ENCODE measurements at regions not wholly inside any gene's neighbourhood (a gene's known extent, or its start where the extent isn't known, plus 50 kb on each side); places are given as distances from the start of the nearest gene placed in this dataset.

DNA sequence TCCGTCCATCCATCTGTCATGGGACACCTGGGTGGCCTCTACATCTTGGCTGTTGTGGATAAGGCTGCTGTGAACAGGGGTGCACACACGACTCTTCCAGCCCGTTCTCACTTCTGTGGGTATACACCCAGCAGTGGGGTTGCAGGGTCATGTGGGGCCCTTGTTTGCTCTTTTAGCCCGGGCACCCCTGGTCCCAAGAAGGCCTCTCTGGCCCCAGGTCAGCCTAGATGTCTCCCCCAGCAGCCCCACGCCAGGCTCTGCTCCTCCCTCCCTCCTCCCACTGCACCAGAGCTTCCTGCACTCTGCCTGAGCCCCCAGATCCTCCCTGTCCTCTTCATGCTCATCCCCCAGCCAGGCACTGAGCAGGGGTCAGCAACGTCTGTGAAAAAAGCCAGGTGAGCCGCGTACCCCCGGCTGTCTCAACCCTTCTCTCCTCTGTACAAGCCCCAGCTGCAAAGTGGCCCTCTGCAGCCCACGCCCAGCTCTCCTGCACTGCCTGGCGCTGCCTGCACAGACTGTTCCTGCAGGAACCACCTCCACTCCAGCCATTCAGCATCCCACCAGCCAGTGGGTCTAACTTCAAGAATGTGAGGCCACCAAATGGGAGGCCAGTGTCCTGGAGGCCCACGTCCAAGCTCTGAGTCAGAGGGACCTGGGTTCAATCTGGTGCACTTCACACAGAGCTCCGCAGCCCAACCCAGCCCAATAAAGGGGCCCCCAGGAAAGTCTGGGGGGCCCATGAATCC lies 1508.9 kb downstream of the BRD1 start:
- H3K36me3 ChIP-seq (ENCODE audit: control insufficient read depth, insufficient read depth, low read length), result no peaks in the 10 kb centered on the region

DNA sequence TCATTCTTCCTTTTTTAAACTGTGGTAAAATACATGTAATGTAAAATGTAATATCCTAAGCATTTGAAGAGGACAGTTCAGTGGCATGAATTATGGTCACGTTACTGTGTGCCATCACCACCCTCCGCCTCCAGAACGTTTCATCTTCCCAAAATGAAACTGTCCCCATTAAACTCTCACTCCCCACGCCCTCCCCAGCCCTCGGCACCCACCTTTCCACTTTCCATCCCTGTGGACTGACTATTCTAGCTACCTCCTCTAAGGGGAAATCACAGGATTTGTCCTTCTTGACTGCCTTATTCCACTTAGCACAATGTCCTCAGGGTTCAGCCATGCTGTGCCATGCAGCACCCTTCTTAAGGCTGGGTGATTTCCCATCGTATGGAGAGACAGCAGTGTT lies 1509.5 kb downstream of the BRD1 start:
- Histone ChIP-seq H3K4me3 (replicated peaks; ENCODE audit: low read depth, low read length) (no peak overlapping the region), H3K27me3 (replicated peaks; ENCODE audit: control insufficient read depth, insufficient read depth, low read length) (no peaks in the 10 kb centered on the region), H3K36me3 (ENCODE audit: control insufficient read depth, insufficient read depth, low read length) (no peaks in the 10 kb centered on the region)
- no peak for DNase-seq (ENCODE audit: extremely low read depth, insufficient read length)
- TF ChIP-seq CTCF (IDR thresholded peaks at IDR 0.05; ENCODE audit: insufficient read depth, low read length, poor library complexity, severe bottlenecking), result no peak

More for the DNA sequence above, 1508.9 kb downstream of the BRD1 start:
- DNase-seq (ENCODE audit: extremely low read depth, insufficient read length), result no peak
- no peak for TF ChIP-seq CTCF (IDR thresholded peaks at IDR 0.05; ENCODE audit: insufficient read depth, low read length, poor library complexity, severe bottlenecking)
- Histone ChIP-seq H3K27me3 (replicated peaks; ENCODE audit: control insufficient read depth, insufficient read depth, low read length) (no peaks in the 10 kb centered on the region), H3K4me3 (replicated peaks; ENCODE audit: low read depth, low read length) (no peak overlapping the region)

GRCh38 chr22:48316257-48317250 lies 1511.1 kb downstream of the BRD1 start:
- Histone ChIP-seq H3K4me3 (replicated peaks; ENCODE audit: low read depth, low read length) (no peak overlapping the region), H3K27me3 (replicated peaks; ENCODE audit: control insufficient read depth, insufficient read depth, low read length) (no peaks in the 10 kb centered on the region), H3K36me3 (ENCODE audit: control insufficient read depth, insufficient read depth, low read length) (no peaks in the 10 kb centered on the region)
- TF ChIP-seq CTCF (IDR thresholded peaks at IDR 0.05; ENCODE audit: insufficient read depth, low read length, poor library complexity, severe bottlenecking), result no peak
- no peak for DNase-seq (ENCODE audit: extremely low read depth, insufficient read length)

DNA sequence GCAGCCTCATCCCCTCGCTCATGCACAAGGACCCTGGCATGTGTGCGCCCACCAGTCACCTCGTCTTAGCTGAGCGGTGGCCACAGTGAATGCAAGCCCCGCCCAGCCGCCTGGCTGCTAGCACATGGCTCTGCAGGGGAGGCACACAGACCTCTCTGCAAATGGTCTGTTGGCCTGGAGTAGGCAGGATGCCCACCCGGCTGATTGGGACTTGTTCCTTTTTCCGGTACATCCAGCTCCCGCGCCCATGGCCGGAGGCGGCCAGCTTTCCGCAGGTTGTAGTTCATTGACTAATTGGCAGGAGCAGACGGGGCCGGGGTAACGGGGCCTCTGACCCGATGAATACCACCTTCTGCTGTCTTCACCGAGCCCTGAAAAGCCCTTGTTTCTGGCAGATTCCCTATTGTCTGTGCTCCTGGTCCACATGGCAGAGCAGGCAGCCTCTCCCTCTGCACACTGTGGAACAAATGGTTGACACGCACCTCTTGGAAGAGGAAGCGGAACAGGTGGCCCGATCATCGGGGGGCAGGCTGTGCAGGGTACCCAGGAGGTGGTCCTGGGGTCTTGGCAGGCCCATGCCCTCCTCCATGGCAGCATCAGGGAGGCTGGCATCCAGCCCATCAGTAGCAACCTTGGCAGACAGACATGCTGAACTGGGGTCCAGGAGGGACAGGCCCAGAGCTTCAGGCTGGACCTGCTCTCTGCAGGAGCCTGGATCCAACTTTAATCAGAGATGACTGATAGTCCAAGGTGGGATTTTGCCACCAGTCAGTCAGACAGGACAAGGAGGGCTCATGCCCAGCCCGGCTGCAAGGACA lies 1512.0 kb downstream of the BRD1 start:
- DNase-seq (ENCODE audit: extremely low read depth, insufficient read length), result no peak
- Histone ChIP-seq H3K4me3 (replicated peaks; ENCODE audit: low read depth, low read length) (no peak overlapping the region), H3K36me3 (ENCODE audit: control insufficient read depth, insufficient read depth, low read length) (no peaks in the 10 kb centered on the region), H3K27me3 (replicated peaks; ENCODE audit: control insufficient read depth, insufficient read depth, low read length) (no peaks in the 10 kb centered on the region)
- no peak for TF ChIP-seq CTCF (IDR thresholded peaks at IDR 0.05; ENCODE audit: insufficient read depth, low read length, poor library complexity, severe bottlenecking)

GRCh38 chr22:48314073-48314472 lies 1513.6 kb downstream of the BRD1 start:
- no peak for DNase-seq (ENCODE audit: extremely low read depth, insufficient read length)
- H3K27me3 ChIP-seq (replicated peaks; ENCODE audit: control insufficient read depth, insufficient read depth, low read length), result no peaks in the 10 kb centered on the region
- TF ChIP-seq CTCF (IDR thresholded peaks at IDR 0.05; ENCODE audit: insufficient read depth, low read length, poor library complexity, severe bottlenecking), result no peak

More at GRCh38 chr22:48314073-48314472, 1513.6 kb downstream of the BRD1 start:
- Histone ChIP-seq H3K4me3 (replicated peaks; ENCODE audit: low read depth, low read length) (no peak overlapping the region), H3K36me3 (ENCODE audit: control insufficient read depth, insufficient read depth, low read length) (no peaks in the 10 kb centered on the region)
